ENCODE measurements at regions not wholly inside any gene's neighbourhood (a gene's known extent, or its start where the extent isn't known, plus 50 kb on each side); places are given as distances from the start of the nearest gene placed in this dataset.

DNA sequence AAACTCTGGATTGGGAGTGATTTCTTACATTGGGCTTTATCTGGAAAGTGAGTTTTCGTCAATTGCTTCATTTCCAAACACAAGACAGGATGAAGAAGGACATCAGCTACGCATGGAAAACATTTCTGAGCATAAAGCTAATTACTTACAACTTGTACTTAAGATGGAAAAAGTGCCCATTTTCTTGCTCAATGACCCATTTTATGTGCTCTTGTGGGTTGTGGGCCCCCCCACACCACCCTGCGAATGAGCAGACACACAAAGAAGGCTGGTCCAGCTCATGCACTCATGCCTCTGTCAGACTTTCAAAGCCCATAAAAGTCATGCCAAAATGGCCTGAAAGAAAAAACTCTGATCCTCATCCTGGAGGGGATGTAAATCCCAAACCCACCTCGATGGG is 663.0 kb downstream of the AJAP1 start:
- Histone ChIP-seq H3K27me3 (peaks cover 0 to 4% (median 0%) of the 10 kb centered on the region in 3 donors), H3K9me3 (peaks cover 0 to 3% (median 0%) of the 10 kb centered on the region in 4 donors), H3K4me1 (no peaks in the 10 kb centered on the region), H3K27ac (no peak overlapping the region), H3K36me3 (no peaks in the 10 kb centered on the region), H3K4me3 (no peak overlapping the region)
- WGBS, 2 donors = 69 to 78% methylated on average over 4 of the region's 4 CpGs
- intact Hi-C loops (cut with DNase I) = no loop called here
- no peak for TF ChIP-seq POLR2A (IDR thresholded peaks at IDR 0.05)
- no peak for TF ChIP-seq EP300 (IDR thresholded peaks at IDR 0.05)
- TF ChIP-seq, protein P1, sequence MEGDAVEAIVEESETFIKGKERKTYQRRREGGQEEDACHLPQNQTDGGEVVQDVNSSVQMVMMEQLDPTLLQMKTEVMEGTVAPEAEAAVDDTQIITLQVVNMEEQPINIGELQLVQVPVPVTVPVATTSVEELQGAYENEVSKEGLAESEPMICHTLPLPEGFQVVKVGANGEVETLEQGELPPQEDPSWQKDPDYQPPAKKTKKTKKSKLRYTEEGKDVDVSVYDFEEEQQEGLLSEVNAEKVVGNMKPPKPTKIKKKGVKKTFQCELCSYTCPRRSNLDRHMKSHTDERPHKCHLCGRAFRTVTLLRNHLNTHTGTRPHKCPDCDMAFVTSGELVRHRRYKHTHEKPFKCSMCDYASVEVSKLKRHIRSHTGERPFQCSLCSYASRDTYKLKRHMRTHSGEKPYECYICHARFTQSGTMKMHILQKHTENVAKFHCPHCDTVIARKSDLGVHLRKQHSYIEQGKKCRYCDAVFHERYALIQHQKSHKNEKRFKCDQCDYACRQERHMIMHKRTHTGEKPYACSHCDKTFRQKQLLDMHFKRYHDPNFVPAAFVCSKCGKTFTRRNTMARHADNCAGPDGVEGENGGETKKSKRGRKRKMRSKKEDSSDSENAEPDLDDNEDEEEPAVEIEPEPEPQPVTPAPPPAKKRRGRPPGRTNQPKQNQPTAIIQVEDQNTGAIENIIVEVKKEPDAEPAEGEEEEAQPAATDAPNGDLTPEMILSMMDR (IDR thresholded peaks at IDR 0.05) = no peak
- no peak for TF ChIP-seq POLR2AphosphoS5 (IDR thresholded peaks at IDR 0.05)
- no peak for DNase-seq

DNA sequence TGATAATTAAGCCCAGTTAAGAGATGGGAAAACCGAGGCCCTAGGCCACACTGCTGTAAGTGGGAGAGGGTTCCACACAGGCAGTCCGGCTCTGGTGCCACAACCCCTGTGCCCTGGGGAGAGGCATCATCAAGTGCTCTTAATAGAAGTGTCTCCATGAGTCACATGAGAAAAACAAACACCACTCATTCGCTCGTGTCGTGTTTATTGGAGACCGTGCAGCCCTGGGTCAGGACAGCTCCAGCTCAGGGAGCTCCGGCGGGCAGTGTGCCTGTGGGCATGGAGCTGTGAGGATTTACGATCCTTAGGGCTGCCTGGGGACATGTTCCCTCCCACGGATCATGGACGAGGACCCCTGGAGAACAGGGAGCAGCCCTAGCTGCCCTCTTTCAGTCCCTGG is 658.5 kb downstream of the AJAP1 start:
- H3K36me3 ChIP-seq = no peaks in the 10 kb centered on the region
- H3K9me3 ChIP-seq = no peaks in the 10 kb centered on the region
- 26 to 53% methylated on average over 11 of the region's 11 CpGs for WGBS, 2 donors
- H3K4me1 ChIP-seq = no peaks in the 10 kb centered on the region
- DNase-seq = no peak
- no peak overlapping the region for H3K27ac ChIP-seq
- no peak overlapping the region for H3K4me3 ChIP-seq
- TF ChIP-seq POLR2A (IDR thresholded peaks at IDR 0.05) (no peak), EP300 (IDR thresholded peaks at IDR 0.05) (no peak), POLR2AphosphoS5 (IDR thresholded peaks at IDR 0.05) (no peak)
- TF ChIP-seq, protein P1 (IDR thresholded peaks at IDR 0.05) = no peak
- intact Hi-C loops (cut with DNase I) = no loop called here
- peaks cover 0 to 4% (median 0%) of the 10 kb centered on the region in 3 donors for H3K27me3 ChIP-seq

GRCh38 chr1:5312293-5312674 is 657.9 kb downstream of the AJAP1 start:
- Histone ChIP-seq H3K4me1 (no peaks in the 10 kb centered on the region), H3K4me3 (no peak overlapping the region), H3K9me3 (no peaks in the 10 kb centered on the region), H3K27ac (no peak overlapping the region), H3K27me3 (peaks cover 0 to 4% (median 0%) of the 10 kb centered on the region in 3 donors), H3K36me3 (no peaks in the 10 kb centered on the region)
- TF ChIP-seq POLR2A (IDR thresholded peaks at IDR 0.05) = no peak
- TF ChIP-seq EP300 (IDR thresholded peaks at IDR 0.05) = no peak
- TF ChIP-seq, protein P1 (IDR thresholded peaks at IDR 0.05) = no peak
- TF ChIP-seq POLR2AphosphoS5 (IDR thresholded peaks at IDR 0.05) = no peak
- 78 to 82% methylated on average over 7 of the region's 7 CpGs for WGBS, 2 donors
- DNase-seq = no peak
- intact Hi-C loops (cut with DNase I) = no loop called here

GRCh38 chr1:5311634-5312292 is 657.4 kb downstream of the AJAP1 start:
- no peaks in the 10 kb centered on the region for H3K9me3 ChIP-seq
- DNase-seq = no peak
- intact Hi-C loops (cut with DNase I) = no loop called here
- H3K4me1 ChIP-seq = no peaks in the 10 kb centered on the region
- WGBS, 2 donors = 50 to 64% methylated on average over 11 of the region's 11 CpGs
- H3K36me3 ChIP-seq = no peaks in the 10 kb centered on the region
- TF ChIP-seq, protein P1 (IDR thresholded peaks at IDR 0.05) = no peak
- TF ChIP-seq POLR2AphosphoS5 (IDR thresholded peaks at IDR 0.05) (no peak), EP300 (IDR thresholded peaks at IDR 0.05) (no peak), POLR2A (IDR thresholded peaks at IDR 0.05) (no peak)
- H3K27me3 ChIP-seq = peaks cover 0 to 4% (median 0%) of the 10 kb centered on the region in 3 donors
- H3K4me3 ChIP-seq = no peak overlapping the region
- H3K27ac ChIP-seq = no peak overlapping the region

- intact Hi-C loops (cut with DNase I) = no loop called here
- Histone ChIP-seq H3K36me3 (no peaks in the 10 kb centered on the region), H3K4me1 (no peaks in the 10 kb centered on the region), H3K27me3 (peaks cover 0 to 4% (median 0%) of the 10 kb centered on the region in 3 donors), H3K27ac (no peak overlapping the region), H3K9me3 (no peaks in the 10 kb centered on the region), H3K4me3 (no peak overlapping the region)
- TF ChIP-seq EP300 (IDR thresholded peaks at IDR 0.05) (no peak), POLR2AphosphoS5 (IDR thresholded peaks at IDR 0.05) (no peak), POLR2A (IDR thresholded peaks at IDR 0.05) (no peak)
- TF ChIP-seq, protein P1 (IDR thresholded peaks at IDR 0.05) = no peak
- no peak for DNase-seq
- WGBS, 2 donors = 58 to 85% methylated on average over 12 of the region's 12 CpGs
These were observed 656.7 kb downstream of the AJAP1 start for GRCh38 chr1:5311147-5311546.
